ENCODE measurements at regions not wholly inside any gene's neighbourhood (a gene's known extent, or its start where the extent isn't known, plus 50 kb on each side); places are given as distances from the start of the nearest gene placed in this dataset.

DNA sequence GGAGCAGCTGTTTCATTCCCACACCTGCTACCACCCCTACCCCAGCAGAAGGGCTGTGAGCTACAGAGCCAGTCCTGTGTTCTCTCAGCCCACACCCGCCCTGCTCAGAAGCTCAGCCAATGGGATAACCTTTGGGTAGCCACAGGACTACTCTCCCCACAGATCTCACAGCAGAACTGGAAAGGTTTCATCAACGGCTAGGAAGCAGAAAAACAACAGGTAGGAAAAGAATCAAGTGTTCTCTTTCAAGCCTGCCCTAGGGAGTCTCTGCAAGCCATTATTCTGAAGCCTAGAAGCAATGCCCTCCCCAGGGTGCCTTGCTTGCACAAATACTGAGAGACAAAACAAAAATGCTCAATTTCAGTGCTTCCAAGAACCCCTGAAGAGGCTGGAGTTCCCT, 77.2 kb downstream of the TMPRSS5 start:
- TF ChIP-seq, protein P1, sequence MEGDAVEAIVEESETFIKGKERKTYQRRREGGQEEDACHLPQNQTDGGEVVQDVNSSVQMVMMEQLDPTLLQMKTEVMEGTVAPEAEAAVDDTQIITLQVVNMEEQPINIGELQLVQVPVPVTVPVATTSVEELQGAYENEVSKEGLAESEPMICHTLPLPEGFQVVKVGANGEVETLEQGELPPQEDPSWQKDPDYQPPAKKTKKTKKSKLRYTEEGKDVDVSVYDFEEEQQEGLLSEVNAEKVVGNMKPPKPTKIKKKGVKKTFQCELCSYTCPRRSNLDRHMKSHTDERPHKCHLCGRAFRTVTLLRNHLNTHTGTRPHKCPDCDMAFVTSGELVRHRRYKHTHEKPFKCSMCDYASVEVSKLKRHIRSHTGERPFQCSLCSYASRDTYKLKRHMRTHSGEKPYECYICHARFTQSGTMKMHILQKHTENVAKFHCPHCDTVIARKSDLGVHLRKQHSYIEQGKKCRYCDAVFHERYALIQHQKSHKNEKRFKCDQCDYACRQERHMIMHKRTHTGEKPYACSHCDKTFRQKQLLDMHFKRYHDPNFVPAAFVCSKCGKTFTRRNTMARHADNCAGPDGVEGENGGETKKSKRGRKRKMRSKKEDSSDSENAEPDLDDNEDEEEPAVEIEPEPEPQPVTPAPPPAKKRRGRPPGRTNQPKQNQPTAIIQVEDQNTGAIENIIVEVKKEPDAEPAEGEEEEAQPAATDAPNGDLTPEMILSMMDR (conservative IDR thresholded peaks at IDR 0.05 in 1 of 2, IDR thresholded peaks at IDR 0.05 in 1 of 2; ENCODE audit: low read depth in 1 of 2, low read length in 2 of 2) = no peak
- no peak for TF ChIP-seq EZH2 (IDR thresholded peaks at IDR 0.05; ENCODE audit: low read length, missing control alignments)

All from fibroblast of lung (primary cell).